HCT116 (cell line): ENCODE measurements at regions not wholly inside any gene's neighbourhood (a gene's known extent, or its start where the extent isn't known, plus 50 kb on each side); places are given as distances from the start of the nearest gene placed in this dataset.

Source experiments
- ATAC-seq: fragments of 200-7000 bp; cut with Tn5 transposase; 2 replicates; pipeline ENCODE4 v1.9.1; 2020; ENCODE audit warnings: mild to moderate bottlenecking, moderate library complexity
- BruUV-seq: library from RNA; stranded (reverse); fragments of 400-500 nt; replicated peaks from 2 replicates; lab custom pipeline; 2021; lab: Mats Ljungman, UMichigan
- CTCF ChIA-PET: fragments of 300-600 bp; sonication (Branson Sonifier 250); formaldehyde crosslinking; loops from one replicate; lab custom pipeline; 2021; ENCODE audit warnings: antibody characterized with exemption; lab: Charles Lee
- POLR2A ChIA-PET: fragments of 300-600, 350-600 bp; sonication (Branson Sonifier 250); formaldehyde crosslinking; loops from one replicate; lab custom pipeline; 2021; ENCODE audit warnings: antibody characterized with exemption; lab: Charles Lee
- RAD21 ChIA-PET, 2 experiments: fragments of 300-600 bp; sonication (Branson Sonifier 250); formaldehyde crosslinking; loops; one replicate each; lab custom pipeline; 2023; ENCODE audit warnings: low total read pairs in 2 of 2; ENCODE audit not compliant: uncharacterized antibody in 2 of 2, unreplicated experiment in 2 of 2, low non-redundant PET in 1 of 2; lab: Charles Lee
- DNase-seq: peaks from one replicate; pipeline ENCODE4 v3.0.0-alpha.2; 2010; ENCODE audit warnings: low read depth, low spot score
- H2AFZ ChIP-seq: fragments of 200-600 bp; shearing (Covaris generic), sonication (generic); 2 replicates; pipeline ENCODE4 v1.6.1; 2017; ENCODE audit warnings: low read depth, mixed run types, mixed read lengths, antibody characterized with exemption, low read length; ENCODE audit not compliant: poor library complexity, severe bottlenecking
- H3K27ac ChIP-seq: 2 replicates; pipeline ENCODE4 v1.5.1; 2012; ENCODE audit warnings: low read depth, low read length
- H3K27me3 ChIP-seq: fragments of 200-600 bp; sonication (generic); 2 replicates; pipeline ENCODE4 v1.6.1; 2016; ENCODE audit warnings: mixed run types, low read length, mixed read lengths; ENCODE audit not compliant: insufficient read depth
- H3K36me3 ChIP-seq, 2 experiments: fragments of 200-500 bp in 1 of 2; fragments of 200-600 bp in 1 of 2; sonication (Bioruptor generic) in 1 of 2; sonication (generic) in 1 of 2; 2 replicates each; pipeline versions ENCODE4 v1.5.1 to v1.6.1; 2014 to 2016; ENCODE audit warnings: low read length in 2 of 2, inconsistent platforms in 1 of 2, mixed read lengths in 1 of 2, mixed run types in 1 of 2; ENCODE audit not compliant: insufficient read depth in 2 of 2, control insufficient read depth in 1 of 2
- H3K4me1 ChIP-seq, 2 experiments: fragments of 200-600 bp in 1 of 2; sonication (generic) in 1 of 2; 2 replicates each; pipeline versions ENCODE4 v1.5.1 to v1.6.1; 2012 to 2017; ENCODE audit warnings: low read length in 2 of 2, inconsistent platforms in 1 of 2, mild to moderate bottlenecking in 1 of 2, mixed read lengths in 1 of 2, mixed run types in 1 of 2, moderate library complexity in 1 of 2; ENCODE audit not compliant: insufficient read depth in 2 of 2, control insufficient read depth in 1 of 2
- H3K4me2 ChIP-seq: fragments of 200-600 bp; sonication (generic); 2 replicates; pipeline ENCODE4 v1.6.1; 2017; ENCODE audit warnings: mixed run types, low read length, mixed read lengths
- H3K4me3 ChIP-seq, 2 experiments: fragments of 200-600 bp in 1 of 2; sonication (generic) in 1 of 2; replicated peaks in 1 of 2; 2 replicates each; pipeline ENCODE4 v1.5.1; 2011 to 2016; ENCODE audit warnings: low read length in 2 of 2, control low read depth in 1 of 2, low read depth in 1 of 2, mild to moderate bottlenecking in 1 of 2, mixed read lengths in 1 of 2, mixed run types in 1 of 2
- H3K79me2 ChIP-seq: fragments of 200-600 bp; sonication (generic); 2 replicates; pipeline ENCODE4 v1.6.1; 2017; ENCODE audit warnings: mild to moderate bottlenecking, mixed run types, low read length, moderate library complexity, mixed read lengths; ENCODE audit not compliant: insufficient read depth
- H3K9ac ChIP-seq: fragments of 200-600 bp; sonication (generic); 2 replicates; pipeline ENCODE4 v1.6.1; 2016; ENCODE audit warnings: low read length, mixed read lengths
- H3K9me2 ChIP-seq: fragments of 200-600 bp; sonication (generic), shearing (Covaris generic); 2 replicates; pipeline ENCODE4 v1.6.1; 2017; ENCODE audit warnings: mixed run types, mild to moderate bottlenecking, moderate library complexity; ENCODE audit not compliant: insufficient read depth
- H3K9me3 ChIP-seq, 2 experiments: fragments of 200-500 bp in 1 of 2; fragments of 200-600 bp in 1 of 2; sonication (Bioruptor generic) in 1 of 2; sonication (generic) in 1 of 2; 2 replicates each; pipeline ENCODE4 v1.6.1; 2014 to 2017; ENCODE audit warnings: low read length in 2 of 2, mixed read lengths in 2 of 2, inconsistent platforms in 1 of 2, low read depth in 1 of 2, mild to moderate bottlenecking in 1 of 2, mixed run types in 1 of 2, moderate library complexity in 1 of 2; ENCODE audit not compliant: control insufficient read depth in 1 of 2, insufficient read depth in 1 of 2
- H4K20me1 ChIP-seq: fragments of 200-600 bp; sonication (generic), shearing (Covaris generic); 2 replicates; pipeline ENCODE4 v1.6.1; 2017; ENCODE audit warnings: mixed run types, mild to moderate bottlenecking, moderate library complexity; ENCODE audit not compliant: insufficient read depth
- CEBPB ChIP-seq: IDR thresholded peaks from 2 replicates; pipeline ENCODE4 v1.6.1; 2012; ENCODE audit warnings: low read depth
- EGR1 ChIP-seq: IDR thresholded peaks from 2 replicates; pipeline ENCODE4 v1.6.1; 2012; ENCODE audit warnings: low read depth
- EZH2 ChIP-seq: fragments of 200-600 bp; sonication (generic); IDR thresholded peaks from 2 replicates; pipeline ENCODE4 v1.6.1; 2017; ENCODE audit warnings: antibody characterized with exemption, mixed run types
- FOSL1 ChIP-seq: IDR thresholded peaks from 2 replicates; pipeline ENCODE4 v1.6.1; 2012; ENCODE audit warnings: low read depth
- JUND ChIP-seq: IDR thresholded peaks from 2 replicates; pipeline ENCODE4 v1.6.1; 2012
- MAX ChIP-seq: IDR thresholded peaks from 2 replicates; pipeline ENCODE4 v1.6.1; 2012
- RAD21 ChIP-seq: IDR thresholded peaks from 2 replicates; pipeline ENCODE4 v1.6.1; 2012; ENCODE audit warnings: low read depth, mild to moderate bottlenecking
- SP1 ChIP-seq: IDR thresholded peaks from 2 replicates; pipeline ENCODE4 v1.6.1; 2012; ENCODE audit warnings: low read depth
- TCF7L2 ChIP-seq: IDR thresholded peaks from 2 replicates; pipeline ENCODE4 v1.7.0; 2011; ENCODE audit warnings: borderline replicate concordance, inconsistent platforms; ENCODE audit not compliant: insufficient read depth, insufficient read length; ENCODE audit errors: extremely low read depth
- YY1 ChIP-seq: IDR thresholded peaks from 2 replicates; pipeline ENCODE4 v1.6.1; 2011; ENCODE audit warnings: low read length, low read depth, moderate library complexity, mild to moderate bottlenecking; ENCODE audit not compliant: insufficient replicate concordance; ENCODE audit errors: extremely low read depth
- ZBTB33 ChIP-seq: IDR thresholded peaks from 2 replicates; pipeline ENCODE4 v1.6.1; 2011; ENCODE audit warnings: mild to moderate bottlenecking, low read length, moderate library complexity; ENCODE audit not compliant: insufficient replicate concordance; ENCODE audit errors: extremely low read depth
- ZFX ChIP-seq: fragments of 450-650 bp; IDR thresholded peaks from 2 replicates; pipeline ENCODE4 v1.6.1; 2017
- intact Hi-C: fragments of 100-400 bp; cut with micrococcal nuclease; formaldehyde crosslinking; loops from 2 replicates; pipeline ENCODE4 v1.10.0; 2022
- TF ChIP-seq, protein P1 (sequence below), 3 experiments: fragments of 200-600 bp in 1 of 3; sonication (generic) in 1 of 3; IDR thresholded peaks in 2 of 3; conservative IDR thresholded peaks in 1 of 3; 2 replicates each; pipeline ENCODE4 v1.5.1; 2012 to 2017; ENCODE audit warnings: low read depth in 2 of 3, low read length in 2 of 3, antibody characterized with exemption in 1 of 3, borderline replicate concordance in 1 of 3, control low read depth in 1 of 3, mild to moderate bottlenecking in 1 of 3, mixed read lengths in 1 of 3, mixed run types in 1 of 3, moderate library complexity in 1 of 3; ENCODE audit not compliant: insufficient read depth in 1 of 3

- DNase-seq (no peak), ATAC-seq (no peak)
- H2AFZ ChIP-seq = no peak overlapping the region
- H3K9ac ChIP-seq = no peak overlapping the region
- H3K9me2 ChIP-seq = no peaks in the 10 kb centered on the region
- no peaks in the 10 kb centered on the region for H3K4me1 ChIP-seq
- peaks cover 4 to 10% of the 10 kb centered on the region in 2 experiments; a peak in 3 of 4 replicates for H3K9me3 ChIP-seq
- H3K79me2 ChIP-seq = no peaks in the 10 kb centered on the region
- no peak overlapping the region for H3K27ac ChIP-seq
- no peak overlapping the region for H3K4me3 ChIP-seq
- intact Hi-C loops = no loop called here
- H4K20me1 ChIP-seq = no peaks in the 10 kb centered on the region
- ChIA-PET CTCF (no interaction called here), RAD21 (no interaction called here), POLR2A (no interaction called here)
- no peaks in the 10 kb centered on the region for H3K27me3 ChIP-seq
- no TSS peak for BruUV-seq
- no peak for TF ChIP-seq EZH2
- TF ChIP-seq EGR1 = no peak
- TF ChIP-seq TCF7L2 = no peak
- no peak for TF ChIP-seq MAX
- TF ChIP-seq, all 23 proteins: peak for 0
- H3K36me3 ChIP-seq = no peaks in the 10 kb centered on the region
- no peak overlapping the region for H3K4me2 ChIP-seq
Observed at GRCh38 chr14:87813211-87813610, 179.8 kb downstream of the GALC start.

DNA sequence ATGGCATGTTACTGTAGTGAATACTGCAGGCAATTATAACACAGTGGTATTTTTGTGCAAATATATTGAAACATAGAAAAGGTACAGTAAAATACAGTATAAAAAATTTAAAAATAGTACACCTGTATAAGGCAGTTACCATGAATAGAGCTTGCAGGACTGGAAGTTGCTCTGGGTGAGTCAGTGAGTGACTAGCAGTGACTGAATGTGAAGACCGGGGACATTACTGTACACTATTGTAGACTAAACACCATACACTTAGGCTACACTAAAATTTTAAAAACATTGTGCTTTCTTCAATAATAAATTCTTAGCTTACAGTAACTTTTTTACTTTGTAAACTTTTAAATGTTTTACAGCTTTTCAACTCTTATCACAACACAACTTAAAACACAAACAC lies 181.7 kb downstream of the GALC start:
- ATAC-seq (no peak), DNase-seq (no peak)
- Histone ChIP-seq H3K9ac (no peak overlapping the region), H4K20me1 (no peaks in the 10 kb centered on the region), H3K79me2 (no peaks in the 10 kb centered on the region), H3K4me2 (no peak overlapping the region), H2AFZ (no peak overlapping the region), H3K27ac (no peak overlapping the region), H3K9me2 (no peaks in the 10 kb centered on the region), H3K27me3 (no peaks in the 10 kb centered on the region), H3K36me3 (no peaks in the 10 kb centered on the region), H3K4me3 (no peak overlapping the region), H3K4me1 (no peaks in the 10 kb centered on the region), H3K9me3 (peaks cover 4 to 10% of the 10 kb centered on the region in 2 experiments; a peak in 3 of 4 replicates)
- CTCF ChIA-PET = no interaction called here
- POLR2A ChIA-PET = no interaction called here
- RAD21 ChIA-PET = no interaction called here
- intact Hi-C loops = no loop called here
- no TSS peak for BruUV-seq
- TF ChIP-seq ZFX = no peak
- TF ChIP-seq JUND = no peak
- TF ChIP-seq TCF7L2 = no peak
- no peak for TF ChIP-seq SP1
- no peak for TF ChIP-seq YY1
- TF ChIP-seq CEBPB = no peak
- TF ChIP-seq RAD21 = no peak
- TF ChIP-seq, protein P1, sequence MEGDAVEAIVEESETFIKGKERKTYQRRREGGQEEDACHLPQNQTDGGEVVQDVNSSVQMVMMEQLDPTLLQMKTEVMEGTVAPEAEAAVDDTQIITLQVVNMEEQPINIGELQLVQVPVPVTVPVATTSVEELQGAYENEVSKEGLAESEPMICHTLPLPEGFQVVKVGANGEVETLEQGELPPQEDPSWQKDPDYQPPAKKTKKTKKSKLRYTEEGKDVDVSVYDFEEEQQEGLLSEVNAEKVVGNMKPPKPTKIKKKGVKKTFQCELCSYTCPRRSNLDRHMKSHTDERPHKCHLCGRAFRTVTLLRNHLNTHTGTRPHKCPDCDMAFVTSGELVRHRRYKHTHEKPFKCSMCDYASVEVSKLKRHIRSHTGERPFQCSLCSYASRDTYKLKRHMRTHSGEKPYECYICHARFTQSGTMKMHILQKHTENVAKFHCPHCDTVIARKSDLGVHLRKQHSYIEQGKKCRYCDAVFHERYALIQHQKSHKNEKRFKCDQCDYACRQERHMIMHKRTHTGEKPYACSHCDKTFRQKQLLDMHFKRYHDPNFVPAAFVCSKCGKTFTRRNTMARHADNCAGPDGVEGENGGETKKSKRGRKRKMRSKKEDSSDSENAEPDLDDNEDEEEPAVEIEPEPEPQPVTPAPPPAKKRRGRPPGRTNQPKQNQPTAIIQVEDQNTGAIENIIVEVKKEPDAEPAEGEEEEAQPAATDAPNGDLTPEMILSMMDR (IDR thresholded peaks at IDR 0.05 in 2 of 3, conservative IDR thresholded peaks at IDR 0.05 in 1 of 3; ENCODE audit: borderline replicate concordance in 1 of 3, insufficient read depth in 1 of 3, low read depth in 2 of 3, low read length in 2 of 3) = no peak
- no peak for TF ChIP-seq ZBTB33
- TF ChIP-seq FOSL1 = no peak
